CD14-positive monocyte (primary cell): ENCODE measurements at regions not wholly inside any gene's neighbourhood (a gene's known extent, or its start where the extent isn't known, plus 50 kb on each side); places are given as distances from the start of the nearest gene placed in this dataset.

Experiments
- DNase-seq, 3 donors: peaks; one replicate each; pipeline ENCODE4 v3.0.0-alpha.2; 2011 to 2022
- H2AFZ ChIP-seq: 2 replicates; pipeline ENCODE4 v1.6.0; 2012; ENCODE audit warnings: mild to moderate bottlenecking, low read depth, low read length, inconsistent platforms; ENCODE audit not compliant: insufficient read depth, poor library complexity, severe bottlenecking
- H3K27ac ChIP-seq, 2 donors: 1 replicate in 1 of 2; 2 replicates in 1 of 2; pipeline ENCODE4 v1.5.1; 2012 to 2013; ENCODE audit warnings: low read length in 2 of 2, control low read depth in 1 of 2, inconsistent platforms in 1 of 2, low read depth in 1 of 2, mild to moderate bottlenecking in 1 of 2
- H3K27me3 ChIP-seq, 2 donors: one replicate each; pipeline versions ENCODE4 v1.6.0 to v1.6.1; 2011 to 2013; ENCODE audit warnings: low read length in 2 of 2; ENCODE audit not compliant: control insufficient read depth in 2 of 2, insufficient read depth in 2 of 2
- H3K36me3 ChIP-seq, 2 donors: replicated peaks in 1 of 2; 1 replicate in 1 of 2; 2 replicates in 1 of 2; pipeline versions ENCODE4 v1.5.1 to v1.6.1; 2012 to 2013; ENCODE audit warnings: low read length in 2 of 2, control low read depth in 1 of 2, inconsistent platforms in 1 of 2, mild to moderate bottlenecking in 1 of 2; ENCODE audit not compliant: insufficient read depth in 2 of 2, control insufficient read depth in 1 of 2
- H3K4me1 ChIP-seq, 2 donors: 1 replicate in 1 of 2; 2 replicates in 1 of 2; pipeline versions ENCODE4 v1.5.1 to v1.6.1; 2012 to 2013; ENCODE audit warnings: low read length in 2 of 2, control low read depth in 1 of 2, inconsistent platforms in 1 of 2, mild to moderate bottlenecking in 1 of 2, moderate library complexity in 1 of 2; ENCODE audit not compliant: insufficient read depth in 2 of 2, control insufficient read depth in 1 of 2
- H3K4me2 ChIP-seq: replicated peaks from 2 replicates; pipeline ENCODE3; 2012; ENCODE audit warnings: low read length, moderate library complexity, mild to moderate bottlenecking; ENCODE audit not compliant: poor library complexity, severe bottlenecking; ENCODE audit errors: extremely low read depth
- H3K4me3 ChIP-seq, 3 experiments: fragments of 200-600 bp in 1 of 3; sonication (generic) in 1 of 3; replicated peaks in 1 of 3; 1 replicate in 2 of 3; 2 replicates in 1 of 3; pipeline ENCODE4 v1.5.1; 2011 to 2013; ENCODE audit warnings: low read length in 3 of 3, mild to moderate bottlenecking in 3 of 3, control low read depth in 2 of 3, low read depth in 2 of 3, inconsistent platforms in 1 of 3, moderate library complexity in 1 of 3
- H3K79me2 ChIP-seq: 2 replicates; pipeline ENCODE4 v1.6.0; 2012; ENCODE audit warnings: mild to moderate bottlenecking, control low read depth, inconsistent platforms, low read length, moderate library complexity; ENCODE audit not compliant: insufficient read depth
- H3K9ac ChIP-seq: 2 replicates; pipeline ENCODE4 v1.6.0; 2017; ENCODE audit warnings: low read length, mild to moderate bottlenecking; ENCODE audit not compliant: insufficient read depth, poor library complexity, severe bottlenecking
- H3K9me3 ChIP-seq, 2 donors: replicated peaks in 1 of 2; 1 replicate in 1 of 2; 2 replicates in 1 of 2; pipeline versions ENCODE4 v1.5.1 to v1.6.1; 2012 to 2013; ENCODE audit warnings: low read length in 2 of 2, control low read depth in 1 of 2; ENCODE audit not compliant: control insufficient read depth in 1 of 2, insufficient read depth in 1 of 2
- H4K20me1 ChIP-seq: 2 replicates; pipeline ENCODE4 v1.6.0; 2012; ENCODE audit warnings: mild to moderate bottlenecking, low read length, control low read depth, moderate library complexity; ENCODE audit not compliant: insufficient read depth
- H3K27ac Mint-ChIP-seq, 7 donors: one replicate each; pipeline ENCODE4 v1.8.0; 2020; ENCODE audit warnings: mild to moderate bottlenecking in 7 of 7, mixed read lengths in 7 of 7, moderate library complexity in 6 of 7, inconsistent platforms in 2 of 7
- H3K27me3 Mint-ChIP-seq, 3 donors: one replicate each; pipeline ENCODE4 v1.8.0; 2021 to 2022; ENCODE audit warnings: low read depth in 3 of 3, mild to moderate bottlenecking in 3 of 3, mixed read lengths in 3 of 3, moderate library complexity in 3 of 3, inconsistent platforms in 1 of 3
- H3K36me3 Mint-ChIP-seq, 2 donors: one replicate each; pipeline ENCODE4 v1.8.0; 2020; ENCODE audit warnings: mixed read lengths in 2 of 2, inconsistent platforms in 1 of 2, mild to moderate bottlenecking in 1 of 2
- H3K4me1 Mint-ChIP-seq: one replicate; pipeline ENCODE4 v1.8.0; 2020; ENCODE audit warnings: mild to moderate bottlenecking, mixed read lengths
- H3K4me3 Mint-ChIP-seq, 2 donors: one replicate each; pipeline ENCODE4 v1.8.0; 2020; ENCODE audit warnings: mild to moderate bottlenecking in 2 of 2, mixed read lengths in 2 of 2, moderate library complexity in 1 of 2
- H3K9me3 Mint-ChIP-seq, 7 donors: one replicate each; pipeline ENCODE4 v1.8.0; 2020 to 2022; ENCODE audit warnings: mixed read lengths in 7 of 7, mild to moderate bottlenecking in 6 of 7, moderate library complexity in 6 of 7, inconsistent platforms in 2 of 7
- CTCF ChIP-seq: fragments of 200-600 bp; IDR thresholded peaks from one replicate; pipeline ENCODE4 v1.8.0; 2022; ENCODE audit warnings: antibody characterized with exemption, mild to moderate bottlenecking
- WGBS: methylation state at CpG from one replicate; pipeline ENCODE4 v1.1.5; 2013; ENCODE audit warnings: missing lambda C conversion rate; ENCODE audit not compliant: insufficient coverage; 5-methylcytosine and 5-hydroxymethylcytosine counted together
- intact Hi-C, 2 donors: fragments of 100-400 bp; cut with micrococcal nuclease; formaldehyde crosslinking; loops; one replicate each; pipeline versions ENCODE4 v1.15.0 to v1.15.1; 2023

DNA sequence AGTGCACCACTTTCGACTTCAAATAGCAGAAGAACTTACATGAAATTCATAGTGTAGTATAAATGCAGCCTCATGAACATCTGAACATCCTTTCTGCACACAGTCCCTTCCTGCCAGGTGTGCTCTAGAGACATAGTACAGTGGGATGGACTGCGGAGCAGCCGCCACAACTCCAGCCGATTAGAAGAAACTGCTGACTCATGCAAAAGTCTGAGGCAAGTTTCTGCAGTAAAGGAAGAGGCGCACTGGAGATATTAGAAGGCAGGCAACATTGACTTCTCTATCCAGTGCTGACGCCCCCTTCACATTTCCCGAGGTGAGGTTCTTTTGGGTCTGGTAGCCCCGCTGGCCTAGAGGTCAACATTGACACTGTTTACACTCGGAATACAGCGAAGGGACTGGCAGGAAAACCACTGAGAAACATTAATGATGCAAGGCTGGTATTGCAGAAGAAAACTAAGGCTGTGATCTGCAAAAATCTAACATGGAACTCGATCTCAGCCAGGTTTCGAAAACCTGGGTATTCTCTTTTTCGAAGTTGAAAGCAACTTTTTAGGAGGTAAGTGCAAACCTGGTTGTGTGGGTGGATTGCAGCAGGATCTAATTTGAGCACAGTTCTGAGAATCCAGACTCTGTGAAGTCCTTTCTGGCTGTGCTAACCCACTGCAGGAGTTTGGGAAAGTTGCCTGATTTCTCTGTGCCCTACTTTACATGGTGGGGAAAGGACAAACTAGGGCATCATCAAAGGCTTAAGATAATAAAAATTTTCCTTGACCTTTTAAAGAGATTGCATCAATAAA is 90.7 kb downstream of the CDC7 start:
- Mint-ChIP-seq H3K9me3 (peaks cover 0 to 2% (median 0%) of the 10 kb centered on the region in 7 donors), H3K4me1 (peaks cover 27% of the 10 kb centered on the region), H3K27me3 (peaks cover 10 to 15% (median 12%) of the 10 kb centered on the region in 3 donors), H3K36me3 (peaks cover 0 to 2% of the 10 kb centered on the region in 2 donors), H3K27ac (peak overlapping the region in 3 of 7 donors; percentile 27 to 55 (median 43)), H3K4me3 (peak overlapping the region; percentile 73 to 91)
- Histone ChIP-seq H3K4me1 (peaks cover 8 to 19% of the 10 kb centered on the region in 2 donors), H3K9ac (no peak overlapping the region), H3K27ac (no peak overlapping the region), H4K20me1 (no peaks in the 10 kb centered on the region), H3K79me2 (no peaks in the 10 kb centered on the region), H3K36me3 (no peaks in the 10 kb centered on the region), H3K9me3 (no peaks in the 10 kb centered on the region), H2AFZ (peak overlapping the region; percentile 42), H3K27me3 (peaks cover 2 to 5% of the 10 kb centered on the region in 2 donors), H3K4me3 (peak overlapping the region; percentile 26 to 69 (median 53)), H3K4me2 (peak overlapping the region; percentile 76)
- DNase-seq: peak; percentile 16 to 49 (median 38)
- intact Hi-C loops: no loop called here
- whole genome bisulfite sequencing: 3% methylated on average over 10 of the region's 13 CpGs
- no peak for TF ChIP-seq CTCF

GRCh38 chr1:91592716-91593477 is 92.2 kb downstream of the CDC7 start:
- Mint-ChIP-seq H3K9me3 (peaks cover 0 to 2% (median 0%) of the 10 kb centered on the region in 7 donors), H3K4me3 (peak overlapping the region in 1 of 2 donors; percentile 23), H3K27ac (peak overlapping the region in 1 of 7 donors; percentile 70), H3K36me3 (peaks cover 0 to 2% of the 10 kb centered on the region in 2 donors), H3K27me3 (peaks cover 10 to 15% (median 10%) of the 10 kb centered on the region in 3 donors), H3K4me1 (peaks cover 28% of the 10 kb centered on the region)
- Histone ChIP-seq H3K9ac (no peak overlapping the region), H3K4me1 (peaks cover 8 to 20% of the 10 kb centered on the region in 2 donors), H3K27me3 (peaks cover 2 to 5% of the 10 kb centered on the region in 2 donors), H3K36me3 (no peaks in the 10 kb centered on the region), H3K9me3 (no peaks in the 10 kb centered on the region), H3K4me2 (no peak overlapping the region), H3K79me2 (no peaks in the 10 kb centered on the region), H4K20me1 (no peaks in the 10 kb centered on the region), H2AFZ (no peak overlapping the region), H3K27ac (no peak overlapping the region), H3K4me3 (no peak overlapping the region)
- 98% methylated on average over 4 of the region's 5 CpGs for WGBS
- intact Hi-C loops: no loop called here
- TF ChIP-seq CTCF: no peak
- no peak for DNase-seq
